HG02642 (cell line): ENCODE measurements at regions not wholly inside any gene's neighbourhood (a gene's known extent, or its start where the extent isn't known, plus 50 kb on each side); places are given as distances from the start of the nearest gene placed in this dataset.
"Not testable (repeated sequence)": the region's sequence is repeated elsewhere in the genome, so short reads cannot be mapped to it uniquely, and the experiment has no call there.

ENCODE experiments used
- ATAC-seq: cut with Tn5 transposase; IDR thresholded peaks from one replicate; pipeline ENCODE4 v1.9.1; 2021; ENCODE audit warnings: mild to moderate bottlenecking; ENCODE audit not compliant: unreplicated experiment, poor library complexity

DNA sequence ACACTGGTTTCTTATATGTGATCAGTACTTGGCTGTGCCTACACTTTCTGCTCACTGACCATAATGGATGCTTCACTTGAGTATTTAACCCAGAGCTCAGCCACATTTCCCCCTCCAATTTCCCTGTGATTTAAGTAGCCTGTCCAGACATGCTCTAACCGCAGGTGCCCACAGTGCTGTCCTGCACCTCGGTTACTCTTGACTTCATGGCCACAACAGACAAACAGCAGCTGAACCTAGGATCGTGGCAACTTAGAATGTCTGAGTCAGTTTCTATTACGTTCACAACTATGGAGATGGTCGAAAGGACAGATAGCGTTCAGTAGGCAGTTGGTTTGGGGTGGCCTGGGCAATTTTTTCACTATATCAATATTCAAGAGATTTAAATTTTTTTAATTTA lies 306.9 kb upstream of the SGK1 start:
- ATAC-seq, result no peak

DNA sequence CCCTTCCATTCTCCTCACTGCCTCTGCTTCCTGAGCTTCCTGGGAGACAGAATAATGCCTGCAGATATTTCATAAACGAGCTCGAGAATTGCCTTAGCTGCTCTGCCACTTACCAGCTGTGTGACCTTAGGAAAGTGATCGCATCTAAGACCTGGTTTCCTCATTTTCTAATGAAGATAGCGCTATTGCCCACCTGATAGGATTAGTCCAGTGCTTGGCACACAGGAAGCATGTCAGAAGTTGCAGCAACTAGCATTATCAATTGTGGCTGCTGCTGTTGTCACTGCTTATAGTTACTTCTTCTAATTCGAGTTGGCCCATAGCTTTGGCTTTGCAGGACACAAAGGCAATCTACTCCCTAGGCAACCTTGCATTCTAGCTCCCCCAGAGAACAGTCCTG lies 305.5 kb upstream of the SGK1 start:
- ATAC-seq, result no peak

DNA sequence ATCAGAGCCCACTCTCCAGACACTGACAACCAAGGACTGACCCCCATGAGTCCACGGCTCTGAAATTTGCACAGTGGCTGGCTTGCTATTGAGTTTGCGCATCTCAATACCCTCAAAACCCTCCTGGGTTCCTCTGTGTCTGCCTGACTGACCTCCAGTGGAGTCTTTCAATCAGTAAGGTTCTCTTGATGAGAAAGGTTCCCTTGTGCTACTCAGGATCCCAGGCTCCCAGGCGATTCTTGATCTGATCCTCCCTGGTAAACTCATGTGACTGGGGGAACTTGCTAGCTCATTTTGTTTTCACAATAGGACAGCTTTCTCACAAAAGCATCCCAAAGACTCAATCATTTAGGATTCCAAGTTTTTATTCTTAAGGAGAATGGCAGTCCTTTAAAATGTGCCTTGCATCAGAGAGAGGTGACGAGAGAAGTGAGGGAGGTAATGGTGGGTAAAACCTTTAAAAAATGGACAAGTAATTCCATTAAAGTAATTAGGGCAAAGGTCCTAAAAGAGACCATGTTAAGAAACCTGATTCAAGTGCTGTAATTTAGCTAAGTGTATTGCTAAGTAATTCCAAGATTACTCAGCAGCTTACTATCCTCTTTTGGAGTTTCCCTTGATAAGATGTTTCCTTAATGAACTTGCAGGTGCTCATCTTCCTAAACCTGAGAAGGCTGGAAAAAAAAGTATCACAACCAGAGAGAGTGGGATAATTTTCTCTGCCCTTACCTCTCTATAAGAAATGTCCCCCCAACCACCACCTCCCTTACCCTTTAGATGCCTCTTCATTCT lies 304.7 kb upstream of the SGK1 start:
- ATAC-seq, result no peak

GRCh38 chr6:134621858-134622257 lies 303.9 kb upstream of the SGK1 start:
- ATAC-seq, result no peak

GRCh38 chr6:134619789-134620188 lies 301.9 kb upstream of the SGK1 start:
- no peak for ATAC-seq

GRCh38 chr6:134619077-134619476 lies 301.2 kb upstream of the SGK1 start:
- no peak for ATAC-seq

DNA sequence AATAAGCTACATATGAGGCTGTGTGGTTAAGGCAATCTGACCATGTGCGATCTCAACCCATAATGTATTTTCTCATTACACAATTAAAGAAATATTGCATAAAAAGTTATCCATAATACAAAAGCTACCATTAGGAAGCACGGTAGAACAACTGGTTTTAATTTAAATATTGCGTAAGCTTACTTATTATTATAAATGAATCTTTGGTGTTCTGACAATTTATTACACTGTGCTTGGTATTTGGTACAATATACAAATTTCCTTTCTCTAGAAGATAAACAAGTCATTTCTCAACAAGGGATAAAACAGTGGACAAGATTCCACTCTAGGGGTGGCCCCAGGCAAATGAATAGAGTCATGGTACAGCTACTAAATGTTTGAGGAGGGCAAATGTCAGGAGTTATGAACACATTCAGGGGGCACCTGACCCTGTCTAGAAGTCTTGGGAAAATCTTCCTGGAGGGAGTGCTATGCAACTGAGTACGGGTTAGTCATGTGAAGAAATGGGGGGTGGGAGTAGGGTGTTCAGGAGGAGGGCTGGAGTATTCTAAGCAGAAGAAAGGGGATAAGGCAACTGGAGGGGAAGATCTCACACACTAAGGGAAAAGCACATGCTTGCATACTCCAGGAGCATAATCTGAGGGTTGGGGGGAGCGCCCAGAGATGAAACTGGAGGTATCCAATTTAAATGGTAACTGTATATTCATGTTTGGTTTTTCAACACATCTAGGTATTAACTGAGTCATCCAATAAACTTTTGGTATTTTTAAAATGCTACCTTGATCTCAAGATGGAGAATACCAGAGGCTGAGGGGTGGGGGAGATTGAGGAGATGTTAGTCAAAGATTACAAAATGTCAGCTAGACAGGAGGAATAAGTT lies 296.9 kb upstream of the SGK1 start:
- ATAC-seq, result no peak

DNA sequence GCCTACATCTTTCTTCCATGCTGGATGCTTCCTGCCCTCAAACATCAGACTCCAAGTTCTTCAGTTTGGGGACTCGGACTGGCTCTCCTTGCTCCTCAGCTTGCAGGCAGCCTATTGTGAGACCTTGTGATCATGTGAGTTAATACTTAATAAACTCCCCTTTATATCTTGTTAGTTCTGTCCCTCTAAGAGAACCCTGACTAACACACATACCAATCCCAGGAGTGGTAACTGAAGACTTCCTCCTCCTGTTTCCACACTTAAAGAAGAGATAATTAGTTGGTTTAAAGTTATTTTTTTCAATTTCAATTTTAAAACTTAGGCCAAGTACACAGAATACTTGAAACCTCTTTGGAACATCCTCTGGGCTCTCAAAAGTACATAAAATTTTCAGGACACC lies 294.2 kb upstream of the SGK1 start:
- not testable (repeated sequence) for ATAC-seq

DNA sequence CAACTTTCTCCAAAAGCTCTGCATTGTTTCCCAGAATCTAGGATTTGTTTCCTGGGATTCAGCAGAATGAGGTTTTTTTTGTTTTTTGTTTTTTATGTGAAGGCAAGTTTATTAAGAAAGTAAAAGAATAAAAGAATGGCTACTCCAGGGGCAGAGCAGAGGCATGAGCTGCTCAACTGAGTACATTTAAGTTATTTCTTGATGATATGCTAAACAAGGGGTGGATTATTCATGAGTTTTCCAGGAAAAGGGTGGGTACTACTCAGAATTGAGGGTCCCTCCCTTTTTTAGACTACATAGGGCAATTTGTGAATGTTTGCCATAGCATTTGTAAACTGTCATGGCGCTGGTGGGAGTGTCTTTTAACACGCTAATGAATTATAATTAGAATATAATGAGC lies 292.5 kb upstream of the SGK1 start:
- ATAC-seq, result no peak

DNA sequence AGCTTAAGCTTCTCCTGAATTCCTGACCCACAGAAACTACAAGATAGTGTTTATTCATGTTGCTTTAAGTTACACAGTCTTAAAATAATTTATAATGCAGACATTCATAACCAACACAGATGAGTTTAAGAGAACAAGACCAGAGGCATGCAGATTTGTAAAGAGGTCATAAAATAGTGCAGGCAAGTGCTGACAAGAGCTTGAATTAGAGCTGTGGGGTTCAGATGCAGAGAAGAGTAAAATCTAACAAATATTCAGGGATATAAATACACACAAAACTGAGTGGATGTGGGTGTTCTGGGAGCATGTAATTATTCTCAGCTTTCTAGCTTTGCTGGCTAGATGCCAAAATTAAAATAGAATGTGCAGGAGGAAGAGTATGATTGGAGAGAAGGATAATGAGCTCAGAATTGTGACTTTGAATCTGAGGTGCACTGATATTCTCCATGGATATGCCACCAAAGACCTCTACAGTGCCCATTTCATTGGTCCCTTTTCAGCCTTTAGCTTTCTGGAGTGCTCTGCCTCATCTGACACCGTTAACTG lies 291.9 kb upstream of the SGK1 start:
- no peak for ATAC-seq

DNA sequence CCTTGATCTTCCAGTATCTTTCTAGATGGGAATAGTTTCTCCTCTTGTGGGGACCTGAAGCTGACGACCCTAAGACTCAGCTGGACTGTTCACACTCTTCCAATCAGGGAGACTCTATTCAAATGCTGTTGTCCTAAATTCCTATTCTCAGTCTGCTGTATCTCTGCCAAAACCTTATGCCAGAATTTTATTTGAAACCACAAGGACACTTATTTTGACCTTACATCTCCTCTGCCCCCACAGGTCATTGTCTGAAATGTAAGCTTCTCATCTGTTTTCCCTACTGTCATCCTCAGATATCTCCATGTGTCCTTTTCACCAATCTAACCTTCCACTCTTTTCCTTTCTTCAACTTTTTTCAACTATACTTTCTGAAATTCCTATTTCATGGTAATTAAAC lies 289.5 kb upstream of the SGK1 start:
- no peak for ATAC-seq

GRCh38 chr6:134605034-134605433 lies 287.1 kb upstream of the SGK1 start:
- no peak for ATAC-seq

- ATAC-seq, result no peak
Observed at GRCh38 chr6:134604014-134604676, 286.2 kb upstream of the SGK1 start.

- ATAC-seq, result no peak
Observed at GRCh38 chr6:134603561-134603960, 285.6 kb upstream of the SGK1 start.

DNA sequence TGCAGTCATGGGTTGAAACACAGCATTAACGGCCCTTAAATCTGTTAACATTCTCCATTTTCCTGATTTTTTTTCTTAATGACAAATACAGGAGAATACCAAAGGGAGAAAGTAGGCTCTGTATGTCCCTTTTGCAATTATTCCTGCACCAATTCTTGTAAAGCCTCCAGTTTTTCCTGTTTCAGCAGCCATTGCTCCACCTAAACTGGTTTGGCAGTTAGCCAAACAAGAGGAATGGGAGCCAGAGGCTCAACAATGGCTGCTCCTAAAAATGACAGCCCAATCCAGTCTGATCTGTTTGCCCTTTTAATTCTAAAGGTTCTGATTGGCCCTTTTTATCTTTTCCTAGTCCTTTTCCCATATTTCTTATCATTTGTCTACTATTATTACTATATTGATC lies 284.2 kb upstream of the SGK1 start:
- ATAC-seq, result no peak

GRCh38 chr6:134600671-134601070 lies 282.8 kb upstream of the SGK1 start:
- ATAC-seq, result no peak

- ATAC-seq, result no peak
Observed at GRCh38 chr6:134599079-134599478, 281.2 kb upstream of the SGK1 start.

GRCh38 chr6:134596191-134596590 lies 278.3 kb upstream of the SGK1 start:
- ATAC-seq, result no peak

- no peak for ATAC-seq
Observed at GRCh38 chr6:134594881-134595280, 277.0 kb upstream of the SGK1 start.

GRCh38 chr6:134593887-134594286 lies 276.0 kb upstream of the SGK1 start:
- no peak for ATAC-seq

- no peak for ATAC-seq
Observed at GRCh38 chr6:134593442-134593841, 275.5 kb upstream of the SGK1 start.
